COR-L47 (cell line): ENCODE measurements at regions not wholly inside any gene's neighbourhood (a gene's known extent, or its start where the extent isn't known, plus 50 kb on each side); places are given as distances from the start of the nearest gene placed in this dataset.
"Not testable (repeated sequence)": the region's sequence is repeated elsewhere in the genome, so short reads cannot be mapped to it uniquely, and the experiment has no call there.

Experiments used
- DNase-seq: peaks from one replicate; lab custom pipeline; 2025; lab: John Stamatoyannopoulos, UW

GRCh38 chr4:123674762-123675465 is 278.3 kb downstream of the SPRY1 start:
- DNase-seq, result no peak

- DNase-seq, result no peak
Measured at GRCh38 chr4:123675567-123675966, 279.0 kb downstream of the SPRY1 start.

- no peak for DNase-seq
Measured at GRCh38 chr4:123676071-123676889, 279.7 kb downstream of the SPRY1 start.

- no peak for DNase-seq
Measured at GRCh38 chr4:123676890-123677229, 280.3 kb downstream of the SPRY1 start.

GRCh38 chr4:123682931-123683330 is 286.3 kb downstream of the SPRY1 start:
- no peak for DNase-seq

GRCh38 chr4:123684937-123685336 is 288.3 kb downstream of the SPRY1 start:
- not testable (repeated sequence) for DNase-seq

- not testable (repeated sequence) for DNase-seq
Measured at GRCh38 chr4:123695531-123695930, 298.9 kb downstream of the SPRY1 start.

GRCh38 chr4:123696687-123697086 is 300.1 kb downstream of the SPRY1 start:
- DNase-seq, result no peak

GRCh38 chr4:123698556-123698955 is 302.0 kb downstream of the SPRY1 start:
- DNase-seq, result no peak

- no peak for DNase-seq
Measured at GRCh38 chr4:123699880-123700771, 303.5 kb downstream of the SPRY1 start.

GRCh38 chr4:123701131-123701575 is 304.6 kb downstream of the SPRY1 start:
- DNase-seq, result no peak

- DNase-seq, result no peak
Measured at GRCh38 chr4:123705419-123705818, 308.8 kb downstream of the SPRY1 start.

- no peak for DNase-seq
Measured at GRCh38 chr4:123706973-123707372, 310.4 kb downstream of the SPRY1 start.

GRCh38 chr4:123708902-123709301 is 312.3 kb downstream of the SPRY1 start:
- DNase-seq, result no peak

GRCh38 chr4:123709336-123709735 is 312.7 kb downstream of the SPRY1 start:
- DNase-seq, result no peak

GRCh38 chr4:123731035-123731434 is 334.4 kb downstream of the SPRY1 start:
- DNase-seq, result no peak

GRCh38 chr4:123737156-123737555 is 340.6 kb downstream of the SPRY1 start:
- no peak for DNase-seq

GRCh38 chr4:123739806-123740205 is 343.2 kb downstream of the SPRY1 start:
- DNase-seq, result no peak

GRCh38 chr4:123740236-123740635 is 343.6 kb downstream of the SPRY1 start:
- DNase-seq, result peak; percentile 24

- DNase-seq, result no peak
Measured at GRCh38 chr4:123741906-123742305, 345.3 kb downstream of the SPRY1 start.

- no peak for DNase-seq
Measured at GRCh38 chr4:123743848-123744247, 347.3 kb downstream of the SPRY1 start.

- DNase-seq, result no peak
Measured at GRCh38 chr4:123744664-123745290, 348.2 kb downstream of the SPRY1 start.
